ENCODE measurements at regions not wholly inside any gene's neighbourhood (a gene's known extent, or its start where the extent isn't known, plus 50 kb on each side); places are given as distances from the start of the nearest gene placed in this dataset.
"Not testable (repeated sequence)": the region's sequence is repeated elsewhere in the genome, so short reads cannot be mapped to it uniquely, and the experiment has no call there.

DNA sequence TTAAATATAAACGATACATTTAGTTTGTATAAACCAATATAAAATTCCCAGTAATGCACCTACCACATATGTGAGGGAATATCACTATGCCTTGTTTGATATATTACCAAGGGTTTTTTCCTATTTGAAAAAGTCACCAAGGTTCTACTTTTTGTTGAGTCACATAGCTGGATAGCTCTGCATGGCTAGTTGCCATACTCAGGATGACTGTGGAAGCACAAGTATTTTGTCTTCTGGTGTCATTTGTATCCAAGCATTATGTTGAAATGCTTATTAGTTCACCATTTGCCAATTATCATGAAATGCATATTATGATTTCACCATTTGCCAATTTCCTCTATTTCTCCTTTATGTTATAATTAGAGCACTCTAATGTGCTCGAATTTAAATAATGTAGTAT is 162.7 kb upstream of the TTC29 start:
- Histone ChIP-seq H3K27me3 (no peaks in the 10 kb centered on the region), H3K4me1 (peaks cover 0 to under 1% (median 0%) of the 10 kb centered on the region in 4 donors), H3K36me3 (no peaks in the 10 kb centered on the region), H3K9me3 (no peaks in the 10 kb centered on the region), H3K27ac (no peak overlapping the region), H3K4me3 (no peak overlapping the region)
- intact Hi-C loops (cut with DNase I; ENCODE audit: low total_unique reads), result no loop called here
- no peak for DNase-seq
- 79 to 89% (median 83%) methylated on average over 2 of the region's 2 CpGs for WGBS, 5 donors
- TF ChIP-seq EP300 (IDR thresholded peaks at IDR 0.05) (no peak), POLR2AphosphoS5 (IDR thresholded peaks at IDR 0.05) (no peak)
- TF ChIP-seq, protein P1, sequence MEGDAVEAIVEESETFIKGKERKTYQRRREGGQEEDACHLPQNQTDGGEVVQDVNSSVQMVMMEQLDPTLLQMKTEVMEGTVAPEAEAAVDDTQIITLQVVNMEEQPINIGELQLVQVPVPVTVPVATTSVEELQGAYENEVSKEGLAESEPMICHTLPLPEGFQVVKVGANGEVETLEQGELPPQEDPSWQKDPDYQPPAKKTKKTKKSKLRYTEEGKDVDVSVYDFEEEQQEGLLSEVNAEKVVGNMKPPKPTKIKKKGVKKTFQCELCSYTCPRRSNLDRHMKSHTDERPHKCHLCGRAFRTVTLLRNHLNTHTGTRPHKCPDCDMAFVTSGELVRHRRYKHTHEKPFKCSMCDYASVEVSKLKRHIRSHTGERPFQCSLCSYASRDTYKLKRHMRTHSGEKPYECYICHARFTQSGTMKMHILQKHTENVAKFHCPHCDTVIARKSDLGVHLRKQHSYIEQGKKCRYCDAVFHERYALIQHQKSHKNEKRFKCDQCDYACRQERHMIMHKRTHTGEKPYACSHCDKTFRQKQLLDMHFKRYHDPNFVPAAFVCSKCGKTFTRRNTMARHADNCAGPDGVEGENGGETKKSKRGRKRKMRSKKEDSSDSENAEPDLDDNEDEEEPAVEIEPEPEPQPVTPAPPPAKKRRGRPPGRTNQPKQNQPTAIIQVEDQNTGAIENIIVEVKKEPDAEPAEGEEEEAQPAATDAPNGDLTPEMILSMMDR (IDR thresholded peaks at IDR 0.05), result no peak

DNA sequence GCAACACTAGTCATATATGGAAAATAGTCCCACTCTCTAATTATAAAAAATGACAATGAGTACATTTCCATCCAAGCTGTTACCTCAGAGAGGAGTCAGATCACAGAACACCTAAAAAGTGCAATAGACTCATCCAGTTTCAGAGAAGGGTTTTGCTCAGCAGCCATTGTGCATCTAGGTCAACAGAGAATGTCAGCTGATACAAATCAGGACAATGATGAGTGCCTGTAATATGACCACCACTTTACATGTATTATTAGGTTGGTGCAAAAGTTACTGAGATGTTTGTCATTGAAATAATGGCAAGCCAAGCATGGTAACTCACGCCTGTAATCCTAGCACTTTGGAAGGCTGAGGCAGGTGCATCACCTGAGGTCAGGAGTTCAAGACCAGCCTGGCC is 164.1 kb upstream of the TTC29 start:
- H3K4me3 ChIP-seq, result no peak overlapping the region
- H3K9me3 ChIP-seq, result peaks cover 0 to 3% (median 0%) of the 10 kb centered on the region in 4 donors
- intact Hi-C loops (cut with DNase I; ENCODE audit: low total_unique reads), result no loop called here
- no peaks in the 10 kb centered on the region for H3K36me3 ChIP-seq
- no peaks in the 10 kb centered on the region for H3K27me3 ChIP-seq
- DNase-seq, result no peak
- TF ChIP-seq POLR2AphosphoS5 (IDR thresholded peaks at IDR 0.05) (no peak), POLR2A (IDR thresholded peaks at IDR 0.05) (no peak), EP300 (IDR thresholded peaks at IDR 0.05) (no peak)
- TF ChIP-seq, protein P1 (IDR thresholded peaks at IDR 0.05), result no peak
- no peaks in the 10 kb centered on the region for H3K4me1 ChIP-seq
- WGBS, 5 donors, result 78 to 100% (median 86%) methylated on average over 1 of the region's 1 CpG
- H3K27ac ChIP-seq, result no peak overlapping the region

DNA sequence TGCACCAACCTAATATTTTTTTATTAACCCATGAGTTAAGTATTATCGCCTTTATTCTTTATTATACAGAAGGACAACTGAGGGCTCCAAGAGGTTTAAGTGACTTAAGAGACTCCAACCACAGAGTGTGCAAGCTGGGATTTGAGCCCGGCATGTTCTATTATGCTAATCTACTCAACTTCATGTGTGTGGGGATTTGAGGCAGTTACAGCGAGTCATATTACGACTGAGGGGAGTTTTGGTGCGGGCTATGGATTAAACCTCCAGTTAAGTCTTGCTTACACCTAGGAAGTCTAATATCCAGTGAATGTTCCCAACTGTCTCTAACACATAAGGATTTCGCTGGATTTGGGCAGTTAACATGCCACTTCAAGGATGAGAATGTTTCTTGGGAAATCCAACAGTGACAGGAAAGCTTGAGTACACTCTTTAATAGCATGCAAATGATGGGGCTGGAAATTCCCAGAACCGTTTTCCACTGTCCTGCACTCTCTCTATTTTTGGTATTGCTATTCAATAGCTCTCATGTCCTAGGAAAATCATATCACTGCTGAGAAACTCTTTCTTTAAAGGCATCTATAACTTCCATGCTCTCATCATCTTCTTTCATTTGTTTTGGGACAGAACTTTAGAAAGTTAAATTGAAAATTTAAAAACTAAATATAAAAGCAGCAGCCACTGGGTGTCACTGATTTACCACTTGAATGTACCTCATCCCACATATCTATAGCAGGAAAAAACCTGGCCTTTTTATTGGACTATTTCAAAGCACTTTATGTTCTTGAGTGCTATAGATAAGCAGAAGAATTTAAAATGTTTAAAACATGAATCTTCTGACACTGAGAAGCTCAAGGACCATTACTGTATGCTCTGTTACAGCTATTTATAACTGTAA is 165.1 kb upstream of the TTC29 start:
- Histone ChIP-seq H3K4me3 (no peak overlapping the region), H3K27me3 (no peaks in the 10 kb centered on the region), H3K27ac (no peak overlapping the region), H3K9me3 (peaks cover 0 to 5% (median 0%) of the 10 kb centered on the region in 4 donors), H3K4me1 (no peaks in the 10 kb centered on the region), H3K36me3 (no peaks in the 10 kb centered on the region)
- WGBS, 5 donors, result 79 to 87% (median 81%) methylated on average over 7 of the region's 7 CpGs
- peak in 1 of 2 donors; percentile 37 for DNase-seq
- intact Hi-C loops (cut with DNase I; ENCODE audit: low total_unique reads), result no loop called here
- TF ChIP-seq POLR2AphosphoS5 (IDR thresholded peaks at IDR 0.05) (no peak), EP300 (IDR thresholded peaks at IDR 0.05) (no peak), POLR2A (IDR thresholded peaks at IDR 0.05) (no peak)
- TF ChIP-seq, protein P1 (IDR thresholded peaks at IDR 0.05), result no peak

DNA sequence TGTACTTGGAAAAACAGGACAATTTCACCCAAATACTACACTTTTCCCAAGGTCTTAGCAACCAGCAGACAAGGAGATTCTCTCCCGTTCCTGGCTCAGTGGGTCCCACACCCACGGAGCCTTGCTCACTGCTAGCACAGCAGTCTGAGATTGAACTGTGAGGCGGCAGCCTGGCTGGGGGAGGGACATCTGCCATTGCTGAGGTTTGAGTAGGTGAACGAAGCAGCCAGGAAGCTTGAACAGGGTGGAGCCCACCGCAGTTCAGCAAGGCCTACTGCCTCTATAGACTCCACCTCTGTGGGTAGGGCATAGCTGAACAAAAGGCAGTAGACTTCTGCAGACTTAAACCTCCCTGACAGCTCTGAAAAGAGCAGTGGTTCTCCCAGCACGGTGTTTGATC is 166.5 kb upstream of the TTC29 start:
- H3K9me3 ChIP-seq; H3K36me3 ChIP-seq; H3K4me1 ChIP-seq; H3K4me3 ChIP-seq; DNase-seq; H3K27me3 ChIP-seq; intact Hi-C loops (cut with DNase I; ENCODE audit: low total_unique reads); H3K27ac ChIP-seq: not testable (repeated sequence)
- WGBS, 5 donors, result 63 to 76% (median 68%) methylated on average over 6 of the region's 6 CpGs

DNA sequence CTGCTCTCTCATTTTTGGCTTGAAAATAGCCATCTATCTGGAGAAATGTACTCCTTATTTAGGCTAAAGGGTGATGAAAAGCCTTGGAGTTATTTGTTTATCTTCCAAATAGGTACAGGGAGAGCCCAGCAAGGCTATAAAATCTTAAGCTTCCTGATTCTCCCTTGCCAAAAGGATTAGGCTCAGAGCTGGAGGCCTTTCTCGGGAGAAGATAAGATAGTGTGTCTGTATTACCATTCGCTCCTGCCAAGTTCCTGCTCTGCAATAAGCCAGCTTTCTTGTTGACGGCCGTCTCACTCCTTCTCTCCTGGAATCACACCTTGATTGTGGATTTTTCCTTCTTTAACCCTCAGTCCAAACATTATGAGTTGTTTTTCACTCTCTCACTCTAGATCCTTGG is 171.8 kb upstream of the TTC29 start:
- Histone ChIP-seq H3K36me3 (no peaks in the 10 kb centered on the region), H3K27me3 (no peaks in the 10 kb centered on the region)

More for the DNA sequence above, 171.8 kb upstream of the TTC29 start:
- TF ChIP-seq POLR2AphosphoS5 (IDR thresholded peaks at IDR 0.05) (peak in 1 of 3 donors; percentile 17), POLR2A (IDR thresholded peaks at IDR 0.05) (no peak), EP300 (IDR thresholded peaks at IDR 0.05) (no peak)
- Histone ChIP-seq H3K9me3 (peaks cover 0 to 5% (median 0%) of the 10 kb centered on the region in 4 donors), H3K4me3 (no peak overlapping the region), H3K4me1 (peaks cover 0 to 23% (median 10%) of the 10 kb centered on the region in 4 donors), H3K27ac (peak overlapping the region in 3 of 5 donors; percentile 33 to 70 (median 39))
- WGBS, 5 donors, result 18 to 30% (median 19%) methylated on average over 4 of the region's 4 CpGs
- intact Hi-C loops (cut with DNase I; ENCODE audit: low total_unique reads), result no loop called here
- no peak for DNase-seq
